ENCODE measurements at regions not wholly inside any gene's neighbourhood (a gene's known extent, or its start where the extent isn't known, plus 50 kb on each side); places are given as distances from the start of the nearest gene placed in this dataset.

DNA sequence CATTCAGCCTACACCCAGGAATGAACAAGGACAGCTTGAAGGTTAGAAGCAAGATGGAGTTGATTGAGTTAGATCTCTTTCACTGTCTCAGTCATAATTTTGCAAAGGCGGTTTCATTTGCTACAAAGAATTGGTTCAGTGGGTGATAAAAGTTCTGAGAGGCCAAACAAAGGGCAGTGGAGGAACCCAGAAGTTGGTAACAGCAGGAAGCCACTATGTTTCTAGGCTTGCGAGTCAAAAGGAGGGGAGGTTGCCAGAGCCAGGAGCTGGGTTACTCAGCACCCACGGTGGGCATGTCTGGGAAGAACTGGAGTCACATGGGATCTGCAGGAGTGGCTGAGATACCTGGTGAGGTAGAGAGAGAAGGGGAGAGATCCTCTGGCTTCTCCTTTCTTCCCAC lies 64.2 kb upstream of the MRPS6 start:
- no peak for TF ChIP-seq CTCF (IDR thresholded peaks at IDR 0.05; ENCODE audit: poor library complexity, severe bottlenecking)
- TF ChIP-seq POLR2AphosphoS5 (IDR thresholded peaks at IDR 0.05), result no peak
- TF ChIP-seq EP300 (conservative IDR thresholded peaks at IDR 0.05; ENCODE audit: poor library complexity, severe bottlenecking), result no peak
- TF ChIP-seq MXI1 (conservative IDR thresholded peaks at IDR 0.05; ENCODE audit: poor library complexity, severe bottlenecking), result no peak
- TF ChIP-seq RAD21 (conservative IDR thresholded peaks at IDR 0.05), result no peak
- TF ChIP-seq REST (IDR thresholded peaks at IDR 0.05; ENCODE audit: borderline replicate concordance), result no peak
- TF ChIP-seq TAF1 (IDR thresholded peaks at IDR 0.05; ENCODE audit: low read depth), result no peak
- no peak for TF ChIP-seq EZH2 (IDR thresholded peaks at IDR 0.05; ENCODE audit: borderline replicate concordance, insufficient read depth, low read length, poor library complexity, severe bottlenecking)
- TF ChIP-seq SMC3 (conservative IDR thresholded peaks at IDR 0.05; ENCODE audit: poor library complexity), result no peak
